ENCODE measurements at regions not wholly inside any gene's neighbourhood (a gene's known extent, or its start where the extent isn't known, plus 50 kb on each side); places are given as distances from the start of the nearest gene placed in this dataset.

DNA sequence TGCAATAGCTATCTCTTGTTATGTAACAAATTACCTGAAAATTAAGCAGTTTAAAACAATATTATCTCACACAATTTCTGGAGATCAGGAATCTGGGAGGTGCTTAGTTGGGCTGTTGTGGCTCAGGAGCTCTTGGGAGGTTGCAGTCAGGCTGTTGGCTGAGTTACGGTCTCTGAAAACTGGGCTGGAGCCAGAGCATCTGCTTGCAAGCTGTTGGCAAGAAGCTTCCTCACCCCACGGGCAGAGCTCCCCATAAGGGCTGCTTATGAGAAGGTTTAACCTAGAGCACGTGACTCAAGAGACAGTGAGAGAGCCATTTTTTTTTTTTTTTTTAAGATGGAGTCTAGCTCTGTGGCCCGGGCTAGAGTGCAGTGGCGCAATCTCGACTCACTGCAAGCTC, 346.8 kb downstream of the ATP23 start:
- H3K4me3 ChIP-seq: no peak overlapping the region
- no peaks in the 10 kb centered on the region for H3K9me3 ChIP-seq
- TF ChIP-seq EP300 (IDR thresholded peaks at IDR 0.05): no peak
- no peak for TF ChIP-seq POLR2AphosphoS5 (IDR thresholded peaks at IDR 0.05)
- TF ChIP-seq, protein P1, sequence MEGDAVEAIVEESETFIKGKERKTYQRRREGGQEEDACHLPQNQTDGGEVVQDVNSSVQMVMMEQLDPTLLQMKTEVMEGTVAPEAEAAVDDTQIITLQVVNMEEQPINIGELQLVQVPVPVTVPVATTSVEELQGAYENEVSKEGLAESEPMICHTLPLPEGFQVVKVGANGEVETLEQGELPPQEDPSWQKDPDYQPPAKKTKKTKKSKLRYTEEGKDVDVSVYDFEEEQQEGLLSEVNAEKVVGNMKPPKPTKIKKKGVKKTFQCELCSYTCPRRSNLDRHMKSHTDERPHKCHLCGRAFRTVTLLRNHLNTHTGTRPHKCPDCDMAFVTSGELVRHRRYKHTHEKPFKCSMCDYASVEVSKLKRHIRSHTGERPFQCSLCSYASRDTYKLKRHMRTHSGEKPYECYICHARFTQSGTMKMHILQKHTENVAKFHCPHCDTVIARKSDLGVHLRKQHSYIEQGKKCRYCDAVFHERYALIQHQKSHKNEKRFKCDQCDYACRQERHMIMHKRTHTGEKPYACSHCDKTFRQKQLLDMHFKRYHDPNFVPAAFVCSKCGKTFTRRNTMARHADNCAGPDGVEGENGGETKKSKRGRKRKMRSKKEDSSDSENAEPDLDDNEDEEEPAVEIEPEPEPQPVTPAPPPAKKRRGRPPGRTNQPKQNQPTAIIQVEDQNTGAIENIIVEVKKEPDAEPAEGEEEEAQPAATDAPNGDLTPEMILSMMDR (IDR thresholded peaks at IDR 0.05): no peak
- H3K27ac ChIP-seq: no peak overlapping the region
- WGBS, 2 donors (ENCODE audit: low coverage in 1 of 2): 45 to 61% methylated on average over 2 to 4 of the region's 6 CpGs
- ATAC-seq: no peak
- no peaks in the 10 kb centered on the region for H3K27me3 ChIP-seq
- H3K36me3 ChIP-seq: no peaks in the 10 kb centered on the region
- no peaks in the 10 kb centered on the region for H3K4me1 ChIP-seq

DNA sequence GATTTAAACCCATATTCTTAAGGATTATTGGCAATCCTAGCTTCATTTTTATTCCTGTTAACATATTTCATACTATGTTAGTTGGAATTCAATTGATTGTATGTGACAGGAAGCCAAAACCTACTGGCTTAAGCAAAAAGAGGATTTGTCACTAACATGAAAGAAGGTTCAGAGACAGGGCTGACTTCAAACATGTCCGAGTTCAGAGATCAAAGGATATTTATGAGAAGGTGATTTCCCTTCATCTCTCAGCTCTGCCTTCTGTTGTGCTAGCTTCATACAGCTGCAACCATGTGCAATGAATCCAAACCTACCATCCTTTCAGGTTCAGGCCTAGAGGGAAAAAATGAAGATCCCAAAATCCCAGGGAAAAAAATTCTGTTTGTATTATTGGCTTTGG, 349.7 kb downstream of the ATP23 start:
- no peak for ATAC-seq
- Histone ChIP-seq H3K27me3 (no peaks in the 10 kb centered on the region), H3K4me3 (no peak overlapping the region), H3K9me3 (no peaks in the 10 kb centered on the region), H3K36me3 (no peaks in the 10 kb centered on the region), H3K27ac (no peak overlapping the region), H3K4me1 (no peaks in the 10 kb centered on the region)
- TF ChIP-seq POLR2AphosphoS5 (IDR thresholded peaks at IDR 0.05) (no peak), EP300 (IDR thresholded peaks at IDR 0.05) (no peak), POLR2A (IDR thresholded peaks at IDR 0.05) (no peak)
- TF ChIP-seq, protein P1 (IDR thresholded peaks at IDR 0.05): no peak
- 73 to 78% methylated on average over 1 of the region's 1 CpG for WGBS, 2 donors (ENCODE audit: low coverage in 1 of 2)

DNA sequence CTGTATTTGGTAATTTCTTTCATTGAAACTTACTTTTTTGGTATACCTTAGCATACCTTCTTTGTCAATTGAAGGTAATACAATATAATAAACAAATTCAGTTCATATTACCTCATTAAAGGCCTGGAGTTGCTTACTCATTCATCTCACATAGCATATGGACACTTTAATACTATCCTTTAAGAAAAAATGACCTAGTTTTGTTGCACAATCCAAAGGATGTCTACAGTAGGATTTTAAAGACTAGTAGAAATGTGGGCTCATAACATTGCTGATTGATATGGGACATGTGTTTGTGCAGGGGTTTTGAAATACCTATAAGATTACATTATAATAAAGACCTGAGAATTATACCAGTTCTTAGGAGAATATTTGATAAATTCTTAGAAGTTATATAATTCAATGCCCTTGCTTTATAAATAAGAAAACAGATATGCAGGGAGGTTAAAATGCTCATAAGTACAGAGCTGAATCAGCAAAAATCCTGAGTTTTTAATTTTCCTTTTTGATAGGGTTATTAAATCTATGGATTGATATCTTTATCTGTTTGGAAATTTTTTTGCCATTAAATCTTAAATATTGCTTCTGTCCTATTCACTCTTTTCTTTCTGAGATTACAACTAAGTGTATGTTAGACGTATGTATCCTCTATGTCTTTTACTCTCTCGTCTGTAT, 352.1 kb downstream of the ATP23 start:
- TF ChIP-seq EP300 (IDR thresholded peaks at IDR 0.05) (no peak), POLR2AphosphoS5 (IDR thresholded peaks at IDR 0.05) (no peak), POLR2A (IDR thresholded peaks at IDR 0.05) (no peak)
- TF ChIP-seq, protein P1 (IDR thresholded peaks at IDR 0.05): no peak
- no peak overlapping the region for H3K27ac ChIP-seq
- H3K4me1 ChIP-seq: no peaks in the 10 kb centered on the region
- WGBS, 2 donors (ENCODE audit: low coverage in 1 of 2): 92 to 94% methylated on average over 2 of the region's 2 CpGs
- ATAC-seq: no peak
- no peak overlapping the region for H3K4me3 ChIP-seq
- H3K36me3 ChIP-seq: no peaks in the 10 kb centered on the region
- no peaks in the 10 kb centered on the region for H3K27me3 ChIP-seq
- no peaks in the 10 kb centered on the region for H3K9me3 ChIP-seq

DNA sequence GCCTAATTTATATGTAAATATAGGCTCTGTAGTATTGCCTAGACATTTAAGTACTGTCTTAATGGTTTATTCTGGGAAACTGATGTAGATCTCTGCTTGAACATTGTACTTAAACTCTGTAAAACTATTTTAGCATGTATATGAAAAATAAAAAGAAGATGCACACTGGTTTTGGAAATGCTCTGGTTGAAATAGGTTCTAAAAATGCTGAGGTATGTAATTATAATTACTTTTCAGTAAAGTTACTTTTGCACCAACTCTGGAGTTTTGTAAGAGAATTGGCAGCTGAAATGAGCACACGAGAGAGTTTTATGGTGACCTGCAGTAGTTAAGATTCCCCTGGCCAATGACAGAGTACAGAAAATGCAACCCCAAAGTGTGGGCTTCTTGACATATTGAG, 353.9 kb downstream of the ATP23 start:
- TF ChIP-seq EP300 (IDR thresholded peaks at IDR 0.05): no peak
- TF ChIP-seq POLR2AphosphoS5 (IDR thresholded peaks at IDR 0.05): no peak
- TF ChIP-seq, protein P1 (IDR thresholded peaks at IDR 0.05): no peak
- TF ChIP-seq POLR2A (IDR thresholded peaks at IDR 0.05): no peak
- WGBS, 2 donors (ENCODE audit: low coverage in 1 of 2): 80 to 92% methylated on average over 1 of the region's 1 CpG
- no peak overlapping the region for H3K4me3 ChIP-seq
- no peaks in the 10 kb centered on the region for H3K4me1 ChIP-seq
- H3K27me3 ChIP-seq: no peaks in the 10 kb centered on the region
- H3K27ac ChIP-seq: no peak overlapping the region
- no peaks in the 10 kb centered on the region for H3K9me3 ChIP-seq
- no peaks in the 10 kb centered on the region for H3K36me3 ChIP-seq
- ATAC-seq: no peak

DNA sequence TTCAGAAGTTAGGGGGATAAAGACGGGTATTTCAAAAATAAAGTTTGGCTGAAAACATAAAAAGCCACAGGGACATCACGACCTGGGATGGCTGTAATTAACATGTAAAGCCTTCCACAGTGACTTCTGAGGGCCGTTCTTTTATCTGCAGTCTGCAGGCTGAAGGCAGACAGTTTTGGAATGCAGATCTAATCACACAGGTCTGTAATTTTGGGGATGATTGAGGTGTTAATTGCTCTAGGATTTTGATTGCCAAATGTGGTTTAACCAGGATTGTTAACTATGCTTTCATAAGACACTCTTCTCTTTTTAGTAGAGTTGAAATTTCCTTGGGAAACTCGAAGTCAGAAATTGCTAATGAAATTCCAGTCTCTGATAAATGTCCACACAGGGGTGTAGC, 355.5 kb downstream of the ATP23 start:
- no peak overlapping the region for H3K27ac ChIP-seq
- ATAC-seq: no peak
- H3K36me3 ChIP-seq: no peaks in the 10 kb centered on the region
- H3K4me3 ChIP-seq: no peak overlapping the region
- H3K4me1 ChIP-seq: no peaks in the 10 kb centered on the region
- WGBS, 2 donors (ENCODE audit: low coverage in 1 of 2): 71 to 89% methylated on average over 4 of the region's 4 CpGs
- H3K27me3 ChIP-seq: no peaks in the 10 kb centered on the region
- no peaks in the 10 kb centered on the region for H3K9me3 ChIP-seq
- no peak for TF ChIP-seq POLR2AphosphoS5 (IDR thresholded peaks at IDR 0.05)

Data from gastroesophageal sphincter (tissue), 4 donors.